BE2C (cell line): ENCODE measurements at regions not wholly inside any gene's neighbourhood (a gene's known extent, or its start where the extent isn't known, plus 50 kb on each side); places are given as distances from the start of the nearest gene placed in this dataset.

ENCODE experiments used
- DNase-seq: peaks from one replicate; pipeline ENCODE4 v3.0.0-alpha.2; 2020
- H3K27me3 ChIP-seq: fragments of 250-450 bp; sonication (Bioruptor Pico); 2 replicates; pipeline ENCODE4 v1.5.1; 2020; ENCODE audit warnings: mild to moderate bottlenecking
- H3K36me3 ChIP-seq: fragments of 250-450 bp; sonication (Bioruptor Pico); 2 replicates; pipeline ENCODE4 v1.5.1; 2020; ENCODE audit warnings: mild to moderate bottlenecking
- H3K4me1 ChIP-seq: fragments of 250-450 bp; sonication (Bioruptor Pico); 2 replicates; pipeline ENCODE4 v1.5.1; 2020
- H3K4me3 ChIP-seq: 2 replicates; pipeline ENCODE4 v1.5.1; 2011; ENCODE audit warnings: low read depth, low read length
- H3K9me3 ChIP-seq: fragments of 250-450 bp; sonication (Bioruptor Pico); 2 replicates; pipeline ENCODE4 v1.5.1; 2020
- TF ChIP-seq, protein P1 (sequence below): IDR thresholded peaks from 2 replicates; pipeline ENCODE4 v1.5.1; 2012; ENCODE audit warnings: mild to moderate bottlenecking, low read depth, low read length

DNA sequence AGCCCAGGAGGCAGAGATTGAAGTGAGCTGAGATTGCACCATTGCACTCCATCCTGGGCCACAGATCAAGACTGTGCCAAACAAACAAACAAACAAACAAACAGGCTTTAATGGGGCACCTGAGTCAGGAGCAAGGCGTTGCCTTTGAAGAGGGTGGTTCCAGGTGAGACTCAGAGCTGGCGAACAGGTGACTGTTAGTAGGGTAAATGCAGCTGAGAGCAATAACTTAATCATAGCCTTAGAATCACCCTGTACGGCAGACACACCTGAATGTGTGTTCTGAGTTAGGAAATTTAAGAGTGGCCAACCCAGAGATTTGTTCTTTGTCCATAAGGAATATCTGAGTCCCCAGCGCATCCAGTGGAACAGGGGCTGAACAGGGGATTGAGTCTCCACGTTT lies 440.4 kb downstream of the RPS6KC1 start:
- H3K4me3 ChIP-seq = no peak overlapping the region
- H3K4me1 ChIP-seq = no peaks in the 10 kb centered on the region
- no peak for DNase-seq
- TF ChIP-seq, protein P1, sequence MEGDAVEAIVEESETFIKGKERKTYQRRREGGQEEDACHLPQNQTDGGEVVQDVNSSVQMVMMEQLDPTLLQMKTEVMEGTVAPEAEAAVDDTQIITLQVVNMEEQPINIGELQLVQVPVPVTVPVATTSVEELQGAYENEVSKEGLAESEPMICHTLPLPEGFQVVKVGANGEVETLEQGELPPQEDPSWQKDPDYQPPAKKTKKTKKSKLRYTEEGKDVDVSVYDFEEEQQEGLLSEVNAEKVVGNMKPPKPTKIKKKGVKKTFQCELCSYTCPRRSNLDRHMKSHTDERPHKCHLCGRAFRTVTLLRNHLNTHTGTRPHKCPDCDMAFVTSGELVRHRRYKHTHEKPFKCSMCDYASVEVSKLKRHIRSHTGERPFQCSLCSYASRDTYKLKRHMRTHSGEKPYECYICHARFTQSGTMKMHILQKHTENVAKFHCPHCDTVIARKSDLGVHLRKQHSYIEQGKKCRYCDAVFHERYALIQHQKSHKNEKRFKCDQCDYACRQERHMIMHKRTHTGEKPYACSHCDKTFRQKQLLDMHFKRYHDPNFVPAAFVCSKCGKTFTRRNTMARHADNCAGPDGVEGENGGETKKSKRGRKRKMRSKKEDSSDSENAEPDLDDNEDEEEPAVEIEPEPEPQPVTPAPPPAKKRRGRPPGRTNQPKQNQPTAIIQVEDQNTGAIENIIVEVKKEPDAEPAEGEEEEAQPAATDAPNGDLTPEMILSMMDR = no peak
- no peaks in the 10 kb centered on the region for H3K9me3 ChIP-seq
- H3K36me3 ChIP-seq = no peaks in the 10 kb centered on the region
- no peaks in the 10 kb centered on the region for H3K27me3 ChIP-seq

DNA sequence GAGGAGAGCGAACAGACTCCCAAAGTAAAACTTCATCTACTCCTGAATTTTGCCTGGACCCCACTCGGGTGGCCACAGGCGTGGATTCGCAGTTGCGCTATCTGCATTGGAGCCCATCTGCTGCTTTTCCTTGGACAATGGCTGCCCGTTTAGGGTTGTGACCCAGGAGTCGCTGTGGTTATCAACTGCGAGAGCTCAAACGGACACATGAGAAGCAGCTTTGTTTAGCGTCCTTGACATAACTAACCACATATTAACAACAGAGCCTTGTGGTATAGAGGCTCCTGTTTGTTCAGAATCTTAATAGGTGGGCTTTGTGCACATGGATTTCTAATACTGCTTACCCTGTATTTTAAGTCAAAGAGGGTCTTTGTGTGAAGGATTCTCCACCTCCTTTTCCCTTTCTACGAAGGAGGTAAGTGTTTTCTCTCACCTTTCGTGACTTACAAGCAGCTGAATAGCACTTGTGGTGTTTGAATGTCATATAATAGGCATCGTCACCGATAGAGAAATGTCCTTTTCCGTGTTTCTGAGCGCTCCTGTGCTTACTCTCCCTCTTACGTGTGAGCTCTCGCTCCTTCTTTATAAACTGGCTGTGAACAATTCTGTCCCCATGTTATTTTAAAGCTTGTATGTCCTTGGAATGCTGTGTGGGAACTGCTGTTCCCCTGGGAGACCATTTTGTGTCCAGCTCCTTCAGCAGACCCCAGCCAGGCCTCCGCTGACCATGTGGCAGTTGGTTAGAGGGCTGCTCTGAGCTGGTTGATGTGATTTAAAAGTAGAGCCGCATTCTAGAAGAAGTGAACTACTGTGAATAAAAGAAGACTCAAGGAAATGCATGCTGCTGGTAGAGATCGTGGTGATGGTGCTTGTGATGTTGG lies 441.4 kb downstream of the RPS6KC1 start:
- Histone ChIP-seq H3K4me3 (no peak overlapping the region), H3K9me3 (no peaks in the 10 kb centered on the region), H3K27me3 (no peaks in the 10 kb centered on the region), H3K4me1 (no peaks in the 10 kb centered on the region), H3K36me3 (no peaks in the 10 kb centered on the region)
- TF ChIP-seq, protein P1 = no peak
- no peak for DNase-seq

DNA sequence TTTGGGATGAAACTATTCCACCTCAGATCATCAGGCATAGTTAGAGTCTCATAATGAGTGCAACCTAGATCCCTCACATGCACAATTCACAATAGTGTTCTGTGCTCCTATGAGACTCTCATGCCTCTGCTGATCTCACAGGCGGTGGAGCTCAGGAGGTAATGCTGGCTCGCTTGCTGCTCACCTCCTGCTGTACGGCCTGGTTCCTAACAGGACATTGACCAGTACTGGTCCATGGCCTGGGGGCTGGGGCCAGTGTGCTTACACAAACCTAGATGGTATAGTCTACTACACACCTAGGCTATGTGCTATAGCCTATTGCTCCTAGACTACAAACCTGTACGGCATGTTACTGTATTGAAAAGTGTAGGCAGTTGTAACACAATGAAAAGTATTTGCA lies 448.4 kb downstream of the RPS6KC1 start:
- Histone ChIP-seq H3K27me3 (no peaks in the 10 kb centered on the region), H3K4me1 (no peaks in the 10 kb centered on the region), H3K36me3 (no peaks in the 10 kb centered on the region), H3K4me3 (no peak overlapping the region), H3K9me3 (no peaks in the 10 kb centered on the region)
- TF ChIP-seq, protein P1 = no peak
- no peak for DNase-seq

DNA sequence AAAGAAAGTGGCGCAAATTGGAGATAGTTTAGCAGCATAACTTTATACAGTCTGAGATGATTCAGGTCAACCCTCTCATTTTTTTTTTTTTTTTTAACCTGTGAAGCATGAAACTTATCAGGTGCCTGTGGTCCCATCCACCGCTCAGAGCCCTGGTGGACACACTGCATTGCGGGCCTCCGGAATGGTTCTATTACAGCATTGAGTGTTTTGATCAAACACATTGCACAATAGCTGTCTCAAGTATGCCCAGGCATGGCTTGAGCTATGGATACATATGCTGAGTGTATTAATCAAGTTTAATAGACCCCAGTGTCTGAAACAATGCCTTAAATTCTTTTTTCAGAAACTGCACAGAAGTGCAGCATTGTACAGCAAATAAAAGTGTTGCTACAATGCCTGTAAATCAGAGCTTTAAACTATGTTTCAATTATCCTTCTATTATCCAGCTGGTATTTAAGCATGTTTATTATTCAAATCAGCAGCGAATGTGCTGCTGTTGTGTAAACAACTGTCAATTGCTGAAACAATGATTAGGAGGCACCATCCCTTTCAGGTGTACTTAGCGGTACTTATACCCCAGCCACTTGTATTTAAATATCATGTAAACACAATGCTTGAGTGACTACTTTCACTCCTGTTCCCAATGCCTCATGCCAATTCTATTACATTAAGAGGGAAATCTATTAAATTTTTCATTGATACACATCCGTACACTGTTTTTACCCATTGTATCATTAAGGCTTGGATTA lies 456.6 kb downstream of the RPS6KC1 start:
- no peaks in the 10 kb centered on the region for H3K4me1 ChIP-seq
- no peaks in the 10 kb centered on the region for H3K27me3 ChIP-seq
- no peaks in the 10 kb centered on the region; the same call in 1 of the 2 replicates for H3K9me3 ChIP-seq
- H3K36me3 ChIP-seq = no peaks in the 10 kb centered on the region
- H3K4me3 ChIP-seq = no peak overlapping the region
- DNase-seq = no peak
- TF ChIP-seq, protein P1 = no peak

DNA sequence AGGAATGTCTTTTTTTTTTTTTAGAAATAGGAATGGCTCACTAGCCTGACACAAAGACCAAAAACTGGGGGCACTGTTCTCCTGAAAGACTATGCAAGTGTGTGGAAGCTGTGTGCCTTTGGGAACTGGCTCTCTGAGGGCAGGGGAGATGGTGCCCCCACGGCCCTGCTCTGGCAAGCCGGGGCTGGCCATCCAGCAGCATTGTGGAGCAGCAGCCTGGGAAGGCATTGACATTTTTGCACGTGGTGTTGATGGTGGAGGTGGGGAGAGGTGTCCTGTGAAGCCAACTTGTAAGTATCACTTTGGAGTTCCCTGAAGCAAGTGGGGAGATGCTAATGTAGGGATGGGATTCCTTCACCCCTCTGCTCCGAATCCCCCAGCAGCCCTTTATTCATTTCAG lies 460.1 kb downstream of the RPS6KC1 start:
- Histone ChIP-seq H3K4me3 (no peak overlapping the region), H3K4me1 (no peaks in the 10 kb centered on the region), H3K9me3 (no peaks in the 10 kb centered on the region; the same call in 1 of the 2 replicates), H3K27me3 (no peaks in the 10 kb centered on the region), H3K36me3 (no peaks in the 10 kb centered on the region)
- TF ChIP-seq, protein P1 = no peak
- DNase-seq = no peak

DNA sequence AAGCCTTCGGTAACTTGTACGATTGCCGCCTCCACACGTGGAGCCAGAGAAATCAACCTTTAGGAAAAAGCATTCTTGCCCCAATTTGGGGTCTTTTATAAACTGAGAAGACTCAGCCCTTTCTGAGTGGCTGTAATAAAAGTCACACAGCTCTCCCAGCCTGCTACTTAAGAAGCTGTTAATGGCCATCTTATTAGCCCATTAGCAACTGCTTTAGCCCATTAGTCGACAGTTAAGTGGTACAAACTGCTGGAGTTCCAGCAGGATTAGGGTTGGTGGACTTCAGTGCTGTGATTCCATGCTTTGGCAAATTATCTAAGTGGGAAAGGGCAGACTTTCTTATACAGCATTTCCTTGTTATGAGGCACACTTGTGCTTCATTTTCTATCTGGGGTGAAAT lies 461.3 kb downstream of the RPS6KC1 start:
- Histone ChIP-seq H3K36me3 (no peaks in the 10 kb centered on the region), H3K27me3 (no peaks in the 10 kb centered on the region), H3K4me3 (no peak overlapping the region), H3K9me3 (no peaks in the 10 kb centered on the region; the same call in 1 of the 2 replicates), H3K4me1 (no peaks in the 10 kb centered on the region)
- DNase-seq = no peak
- TF ChIP-seq, protein P1 = no peak
